GM18873 (cell line): ENCODE measurements at regions not wholly inside any gene's neighbourhood (a gene's known extent, or its start where the extent isn't known, plus 50 kb on each side); places are given as distances from the start of the nearest gene placed in this dataset.
"Not testable (repeated sequence)": the region's sequence is repeated elsewhere in the genome, so short reads cannot be mapped to it uniquely, and the experiment has no call there.

Experiments
- ATAC-seq: cut with Tn5 transposase; IDR thresholded peaks from one replicate; pipeline ENCODE4 v1.9.1; 2021; ENCODE audit warnings: mild to moderate bottlenecking, moderate library complexity, moderate number of reproducible peaks; ENCODE audit not compliant: unreplicated experiment, low FRiP score

GRCh38 chr5:17032314-17032985 is 96.4 kb upstream of the MYO10 start:
- ATAC-seq, result not testable (repeated sequence)

GRCh38 chr5:17034992-17035391 is 98.9 kb upstream of the MYO10 start:
- ATAC-seq, result not testable (repeated sequence)

DNA sequence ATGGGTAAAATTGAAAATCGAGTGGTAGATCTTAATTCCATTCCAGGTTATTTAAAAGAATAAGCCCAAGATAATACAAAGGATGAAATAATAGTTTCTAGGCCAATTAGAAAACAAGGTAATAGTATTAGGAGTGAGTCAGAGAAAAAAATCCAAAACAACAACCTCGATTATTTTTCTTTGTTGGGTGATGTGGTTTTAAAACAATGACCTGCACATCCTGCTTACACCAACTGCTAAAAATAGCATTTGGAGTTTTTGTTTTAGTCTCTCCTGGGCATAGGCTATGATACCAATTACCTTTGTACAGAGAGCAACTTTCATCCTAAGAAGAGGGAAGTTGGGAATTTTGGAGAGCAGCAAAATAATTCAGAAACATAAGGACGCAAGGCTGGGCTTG is 101.7 kb upstream of the MYO10 start:
- ATAC-seq, result no peak

- ATAC-seq, result no peak
These were observed 103.1 kb upstream of the MYO10 start for GRCh38 chr5:17039170-17039569.

DNA sequence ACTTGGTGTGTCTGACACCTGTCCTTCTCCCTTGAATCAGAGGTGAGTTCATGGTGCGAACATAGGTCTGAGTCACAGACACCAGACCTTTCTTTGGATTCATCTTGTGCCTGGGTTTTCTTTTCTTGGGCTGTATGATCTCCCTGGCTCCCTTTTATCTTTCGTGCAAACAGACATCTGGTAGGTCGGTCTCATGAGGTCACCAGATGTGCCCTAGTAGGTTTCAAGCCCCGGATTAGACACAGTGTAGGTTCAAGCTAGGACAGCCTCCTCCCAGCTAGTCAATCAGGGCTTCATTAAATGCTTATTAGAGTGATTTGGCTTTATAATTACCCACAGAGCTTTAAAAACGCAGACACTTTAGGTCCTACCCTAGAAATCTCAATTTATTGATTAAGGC is 106.0 kb upstream of the MYO10 start:
- ATAC-seq, result no peak

DNA sequence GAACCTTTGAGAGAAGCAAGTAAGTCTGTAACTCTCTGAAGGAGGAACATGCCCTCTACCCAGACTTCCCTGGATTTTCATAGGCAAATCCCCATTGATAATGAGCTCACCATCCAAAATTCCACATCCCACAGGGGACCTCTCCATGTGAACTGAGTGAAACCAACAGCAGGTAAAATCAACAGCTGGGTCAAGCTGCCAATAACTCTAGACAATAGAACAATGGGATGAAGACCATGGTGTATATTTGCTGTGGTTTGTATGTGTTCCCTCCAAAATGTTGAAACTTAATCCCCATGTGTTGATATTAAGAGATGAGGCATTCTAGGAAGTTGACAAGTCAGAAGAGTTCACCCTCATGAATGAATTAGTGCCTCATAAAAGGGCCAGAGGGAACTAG is 110.2 kb upstream of the MYO10 start:
- no peak for ATAC-seq

DNA sequence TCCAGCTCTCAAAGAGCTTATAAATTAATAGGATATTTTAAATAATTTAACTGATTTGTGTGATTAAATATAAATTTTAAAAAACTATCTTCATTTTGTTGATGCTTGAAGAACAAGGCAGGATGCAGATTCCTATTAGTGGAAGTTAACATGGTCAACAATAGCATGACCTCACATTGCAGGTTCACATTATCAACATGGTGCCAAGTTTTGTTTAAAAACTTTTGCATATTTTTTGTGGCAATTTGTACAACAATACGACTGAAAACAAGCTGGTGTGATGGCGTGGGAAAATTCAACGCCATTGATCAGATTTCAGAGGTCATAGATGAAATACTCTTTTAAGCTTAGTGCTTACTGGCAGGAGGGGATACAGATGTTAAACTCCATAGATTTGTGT is 114.1 kb upstream of the MYO10 start:
- ATAC-seq, result no peak

DNA sequence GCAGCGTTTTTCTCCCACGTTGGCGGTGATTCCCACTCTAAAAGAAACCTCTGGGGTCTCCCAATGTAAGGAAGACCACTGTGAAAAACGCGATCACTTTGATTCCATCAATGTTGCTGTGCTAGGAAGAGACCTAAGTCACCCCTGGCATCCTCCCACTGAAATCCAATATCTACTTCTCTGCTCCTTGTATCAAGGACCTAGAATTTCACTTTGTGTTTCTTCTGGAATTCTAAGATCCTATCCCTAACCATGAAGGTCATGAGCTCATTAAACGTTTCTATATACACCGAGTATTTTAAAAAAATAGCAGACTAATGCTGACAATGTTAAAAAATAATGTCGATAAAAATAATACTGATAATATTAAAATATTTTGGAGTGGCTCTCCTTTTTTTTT is 118.8 kb upstream of the MYO10 start:
- ATAC-seq, result no peak

- ATAC-seq, result no peak
These were observed 120.1 kb upstream of the MYO10 start for GRCh38 chr5:17056141-17056631.

GRCh38 chr5:17058438-17058837 is 122.3 kb upstream of the MYO10 start:
- no peak for ATAC-seq

GRCh38 chr5:17061973-17062470 is 125.9 kb upstream of the MYO10 start:
- ATAC-seq, result no peak

DNA sequence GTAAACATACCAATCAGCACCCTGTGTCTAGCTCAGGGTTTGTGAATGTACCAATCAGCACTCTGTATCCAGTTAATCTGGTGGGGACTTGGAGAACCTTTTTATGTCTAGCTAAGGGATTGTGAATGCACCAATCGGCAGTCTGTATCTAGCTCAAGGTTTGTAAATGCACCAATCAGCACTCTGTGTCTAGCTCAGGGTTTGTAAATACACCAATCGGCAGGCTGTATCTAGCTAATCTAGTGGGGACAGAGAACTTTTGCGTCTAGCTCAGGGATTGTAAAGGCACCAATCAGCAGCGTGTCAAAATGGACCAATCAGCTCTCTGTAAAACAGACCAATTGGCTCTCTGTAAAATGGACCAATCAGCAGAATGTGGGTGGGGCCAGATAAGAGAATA is 126.7 kb upstream of the MYO10 start:
- ATAC-seq, result not testable (repeated sequence)

DNA sequence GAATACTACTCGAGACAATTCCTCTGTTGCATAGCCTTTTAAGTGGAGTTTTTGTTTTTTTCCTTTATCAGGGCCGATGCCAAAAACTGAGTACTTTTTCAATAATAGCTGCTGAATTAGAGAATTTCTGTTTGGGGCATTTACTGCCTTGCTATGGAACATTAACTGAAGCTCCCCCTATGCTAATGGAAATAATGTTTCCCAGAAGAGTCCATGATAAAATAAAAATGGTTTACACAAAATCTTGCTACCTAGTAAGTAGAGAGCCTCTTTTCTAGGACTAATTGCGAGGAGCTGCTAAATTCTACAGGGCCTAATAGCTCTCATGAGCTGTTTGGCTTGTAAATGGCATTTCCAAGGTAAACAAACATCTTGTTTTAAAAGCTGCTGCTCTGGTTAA is 128.2 kb upstream of the MYO10 start:
- ATAC-seq, result no peak

GRCh38 chr5:17065458-17065857 is 129.4 kb upstream of the MYO10 start:
- no peak for ATAC-seq

- not testable (repeated sequence) for ATAC-seq
These were observed 129.9 kb upstream of the MYO10 start for GRCh38 chr5:17066026-17066425.

DNA sequence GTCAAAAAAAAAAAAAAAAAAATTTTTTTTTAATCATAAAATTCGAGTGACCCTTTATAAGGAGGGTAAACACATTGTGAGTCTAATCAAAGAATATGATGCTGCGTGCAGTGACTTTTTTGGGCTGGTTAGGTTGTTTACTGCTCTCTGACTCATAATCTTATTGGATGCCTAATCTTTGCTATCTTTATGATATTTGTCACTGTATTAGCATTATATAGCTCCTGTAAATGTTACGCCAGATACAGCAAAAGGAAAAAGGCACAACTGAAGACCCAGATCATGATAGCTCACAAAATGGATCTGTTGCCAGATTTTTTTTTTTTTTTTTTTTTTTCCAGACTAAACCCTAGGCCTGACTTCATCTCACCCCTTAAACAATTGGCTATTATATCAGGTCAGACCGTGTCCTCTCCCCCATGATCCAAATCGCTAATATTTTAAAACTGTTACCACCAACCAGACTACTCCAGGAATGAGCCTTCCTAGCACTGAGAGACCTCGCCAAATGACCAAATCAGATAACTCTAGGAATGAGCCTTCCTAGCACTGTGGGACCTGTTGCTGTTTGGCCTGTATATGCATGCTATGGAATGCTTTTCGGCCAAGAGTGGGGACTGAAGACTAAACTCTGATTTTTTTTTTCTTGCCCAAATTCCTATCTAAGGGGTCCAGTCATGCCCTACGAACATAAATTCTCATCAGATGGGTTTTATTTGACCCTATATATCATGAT is 131.7 kb upstream of the MYO10 start:
- ATAC-seq, result no peak

DNA sequence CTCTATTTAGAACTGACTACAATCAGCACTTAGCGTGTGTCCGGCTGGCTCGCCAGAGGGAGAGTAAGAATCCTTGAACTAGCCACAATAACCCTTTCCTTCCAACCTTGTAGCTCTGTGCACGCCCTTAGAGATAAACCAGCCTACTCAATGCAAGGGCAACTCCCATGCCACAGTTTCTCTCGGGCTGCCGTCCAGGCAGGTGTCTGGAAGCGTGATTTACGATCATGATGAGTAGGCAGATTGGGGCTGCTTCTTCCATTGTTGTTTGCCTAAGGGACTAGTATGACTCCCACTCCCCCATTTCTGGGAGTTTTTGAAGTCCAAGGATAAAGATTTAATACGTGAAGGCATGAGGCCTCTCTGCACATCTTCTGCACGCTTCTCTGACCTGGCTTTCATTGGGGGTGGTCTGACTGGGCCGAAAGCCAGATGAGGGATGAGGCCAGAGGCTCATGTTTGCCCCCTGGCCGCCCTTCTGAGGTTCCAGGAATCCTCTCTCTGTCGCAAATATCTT is 134.0 kb upstream of the MYO10 start:
- no peak for ATAC-seq

DNA sequence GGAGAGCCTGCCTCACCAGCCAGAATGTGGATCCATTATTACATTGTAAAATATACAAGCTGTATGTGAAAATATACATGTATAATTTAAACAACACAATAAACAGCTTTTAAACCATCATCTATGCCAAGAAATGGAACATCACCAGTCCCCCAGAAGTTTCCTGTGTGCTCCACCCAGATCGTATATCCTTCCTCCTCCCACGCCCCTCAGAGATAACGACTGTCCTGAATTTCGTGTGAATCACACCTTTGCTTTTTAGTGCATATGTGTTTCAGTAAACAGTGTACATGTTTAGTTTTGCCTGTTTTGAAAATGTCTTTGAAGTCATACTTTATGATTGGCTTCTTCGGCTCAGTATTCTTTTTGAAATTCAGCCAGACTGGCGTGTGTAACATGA is 134.6 kb upstream of the MYO10 start:
- ATAC-seq, result no peak

- no peak for ATAC-seq
These were observed 139.1 kb upstream of the MYO10 start for GRCh38 chr5:17075236-17075635.

- ATAC-seq, result no peak
These were observed 140.2 kb upstream of the MYO10 start for GRCh38 chr5:17076272-17076671.

GRCh38 chr5:17077440-17078233 is 139.8 kb upstream of the BASP1 start:
- ATAC-seq, result no peak
